HG03342 (cell line): ENCODE measurements at regions not wholly inside any gene's neighbourhood (a gene's known extent, or its start where the extent isn't known, plus 50 kb on each side); places are given as distances from the start of the nearest gene placed in this dataset.
"Not testable (repeated sequence)": the region's sequence is repeated elsewhere in the genome, so short reads cannot be mapped to it uniquely, and the experiment has no call there.

ENCODE experiments used
- ATAC-seq: cut with Tn5 transposase; IDR thresholded peaks from one replicate; pipeline ENCODE4 v1.9.1; 2021; ENCODE audit warnings: mild to moderate bottlenecking, moderate library complexity; ENCODE audit not compliant: unreplicated experiment

DNA sequence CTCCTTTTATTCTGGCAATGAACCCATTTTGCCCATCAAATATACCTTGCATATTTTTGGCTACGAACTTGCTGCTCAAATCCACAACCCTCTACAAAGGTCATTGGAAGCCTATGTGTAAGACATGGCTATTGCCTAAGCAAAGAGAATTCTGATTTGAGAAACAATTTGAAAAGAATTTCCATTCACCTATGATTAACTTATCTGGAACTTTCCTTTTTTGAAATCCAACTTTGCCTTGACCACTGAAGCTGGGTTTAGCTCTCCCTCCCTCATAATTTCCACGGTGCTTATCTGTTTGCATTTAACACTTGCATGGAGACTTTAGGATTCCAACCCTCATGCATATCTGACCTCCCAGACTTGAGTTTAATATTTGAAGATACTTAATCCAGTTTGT lies 1514.7 kb upstream of the SLC10A2 start:
- no peak for ATAC-seq

DNA sequence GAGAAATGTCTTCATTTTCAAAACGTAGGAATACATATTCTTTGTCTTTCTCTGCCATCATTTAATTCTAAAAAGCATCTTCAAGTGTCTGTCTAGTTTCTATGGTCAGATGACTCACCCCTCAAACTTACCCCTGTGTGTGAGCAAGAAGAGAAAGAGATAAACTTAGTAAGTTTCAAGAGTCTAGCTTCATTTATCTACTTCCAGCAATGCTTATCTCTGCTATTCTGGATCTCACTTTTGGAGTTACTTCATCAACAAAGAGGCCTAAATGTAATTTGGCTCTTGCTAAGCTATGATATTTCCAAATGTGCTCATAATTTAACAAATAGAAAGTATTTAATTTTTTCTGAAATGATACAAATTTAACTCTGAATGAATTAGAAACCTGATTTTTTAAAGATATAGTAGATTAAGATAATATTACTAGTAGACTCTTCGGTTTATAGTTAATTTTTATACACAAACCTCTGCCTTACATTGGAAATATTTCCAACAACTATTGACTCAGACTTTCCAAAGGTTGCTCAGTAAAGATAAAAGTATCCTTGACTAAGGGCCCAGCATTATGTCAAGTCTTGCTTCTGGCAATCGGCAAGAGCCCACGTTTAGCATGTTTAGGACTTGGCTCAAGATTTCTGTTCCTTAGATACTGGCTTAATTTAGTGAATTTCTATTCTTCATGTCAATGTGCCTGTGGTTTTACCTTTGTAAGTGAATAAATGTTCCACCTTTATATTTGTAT lies 1511.0 kb upstream of the SLC10A2 start:
- ATAC-seq = no peak

GRCh38 chr13:104571893-104572229 lies 1505.6 kb upstream of the SLC10A2 start:
- ATAC-seq = no peak

- ATAC-seq = no peak
Observed at GRCh38 chr13:104571161-104571892, 1505.1 kb upstream of the SLC10A2 start.

DNA sequence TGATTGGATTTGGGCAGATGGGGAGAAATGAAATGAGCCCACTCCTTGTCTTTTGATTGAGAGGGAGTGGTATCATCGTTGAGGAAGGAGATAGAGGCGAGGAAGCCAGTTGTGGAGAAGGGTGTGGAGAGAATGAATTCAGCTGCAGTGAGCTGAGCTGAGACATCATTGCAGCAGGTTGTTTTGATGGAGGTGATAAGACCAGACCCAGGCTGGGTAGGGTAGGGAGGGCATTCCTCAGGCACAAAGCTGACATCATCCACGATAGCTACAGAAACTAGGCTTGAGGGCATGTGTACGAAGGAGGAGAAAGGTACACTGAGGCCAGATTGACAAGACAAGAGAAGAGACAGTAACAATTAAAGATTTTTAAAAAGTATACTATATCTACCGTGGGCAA lies 1500.9 kb upstream of the SLC10A2 start:
- ATAC-seq = no peak

DNA sequence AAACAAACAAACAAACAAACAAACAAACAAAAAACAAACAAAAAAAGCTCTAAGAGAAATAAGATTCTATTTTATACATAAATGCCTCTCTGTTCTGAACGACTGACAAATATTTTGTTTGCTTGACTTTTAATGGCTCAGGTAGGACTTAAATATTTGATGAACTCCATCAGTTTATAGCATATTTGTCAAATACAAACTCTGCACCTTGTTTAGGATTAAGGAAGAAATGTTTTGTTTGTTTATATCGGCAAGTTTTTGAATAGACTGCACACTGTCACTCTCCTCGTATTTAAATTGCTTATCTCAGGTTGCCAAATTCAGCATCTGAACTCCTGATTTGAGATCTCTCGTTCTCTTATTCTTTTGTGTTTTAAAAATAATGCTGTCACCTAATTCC lies 1499.7 kb upstream of the SLC10A2 start:
- no peak for ATAC-seq

DNA sequence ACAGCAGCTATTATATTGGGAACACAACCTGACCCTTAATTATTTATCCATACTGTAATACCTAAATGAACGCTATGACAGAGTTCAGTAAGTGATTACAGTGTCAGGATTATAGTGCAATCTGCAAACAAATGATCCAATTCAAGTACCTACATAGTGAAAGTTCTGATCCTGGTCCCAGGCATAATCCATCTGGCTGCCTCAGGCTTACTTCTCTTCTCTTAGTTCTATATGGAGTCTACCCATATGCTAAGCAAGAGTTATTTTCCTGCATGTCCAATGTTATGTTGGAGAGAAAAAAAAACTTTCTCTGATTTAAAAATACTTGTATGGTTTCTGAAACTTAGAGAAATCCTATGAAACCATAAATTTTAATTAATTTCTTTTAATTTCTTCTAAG lies 1487.7 kb upstream of the SLC10A2 start:
- ATAC-seq = no peak

GRCh38 chr13:104553186-104553585 lies 1487.0 kb upstream of the SLC10A2 start:
- ATAC-seq = no peak

GRCh38 chr13:104534847-104535246 lies 1468.6 kb upstream of the SLC10A2 start:
- ATAC-seq = no peak

GRCh38 chr13:104532132-104532531 lies 1465.9 kb upstream of the SLC10A2 start:
- ATAC-seq = no peak

- ATAC-seq = no peak
Observed at GRCh38 chr13:104530741-104531140, 1464.5 kb upstream of the SLC10A2 start.

GRCh38 chr13:104526561-104526960 lies 1460.3 kb upstream of the SLC10A2 start:
- no peak for ATAC-seq

DNA sequence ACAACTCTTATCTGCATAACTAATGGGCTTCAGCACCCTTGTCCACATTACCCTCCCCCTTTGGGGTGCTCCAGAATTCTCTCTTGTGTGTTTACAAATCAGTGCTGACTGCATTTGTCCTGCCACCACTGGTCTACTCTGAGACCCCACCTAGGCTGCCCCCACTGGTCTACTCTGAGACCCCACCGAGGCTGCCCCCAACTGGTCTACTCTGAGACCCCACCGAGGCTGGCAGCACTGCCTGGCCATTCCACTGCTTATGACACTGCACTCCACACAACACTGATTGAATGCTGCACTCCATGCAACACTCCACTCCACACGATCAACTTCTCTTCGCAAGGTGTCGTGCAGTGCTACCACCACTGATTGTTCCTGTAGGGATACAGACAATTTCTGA lies 1459.2 kb upstream of the SLC10A2 start:
- ATAC-seq = no peak

- no peak for ATAC-seq
Observed at GRCh38 chr13:104522235-104523072, 1456.2 kb upstream of the SLC10A2 start.

GRCh38 chr13:104510422-104510821 lies 1444.2 kb upstream of the SLC10A2 start:
- ATAC-seq = no peak

DNA sequence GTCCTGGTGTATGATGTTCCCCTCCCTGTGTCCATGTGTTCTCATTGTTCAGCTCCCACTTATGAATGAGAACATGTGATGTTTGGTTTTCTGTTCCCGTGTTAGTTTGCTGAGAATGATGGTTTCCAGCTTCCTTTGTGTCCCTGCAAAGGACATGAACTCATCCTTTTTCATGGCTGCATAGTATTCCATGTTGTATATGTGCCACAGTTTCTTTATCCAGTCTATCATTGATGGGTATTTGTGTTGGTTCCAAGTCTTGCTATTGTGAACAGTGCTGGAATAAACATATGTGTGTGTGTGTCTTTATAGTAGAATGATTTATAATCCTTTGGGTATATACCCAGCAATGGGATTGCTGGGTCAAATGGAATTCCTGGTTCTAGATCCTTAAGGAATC lies 1427.3 kb upstream of the SLC10A2 start:
- ATAC-seq = not testable (repeated sequence)

DNA sequence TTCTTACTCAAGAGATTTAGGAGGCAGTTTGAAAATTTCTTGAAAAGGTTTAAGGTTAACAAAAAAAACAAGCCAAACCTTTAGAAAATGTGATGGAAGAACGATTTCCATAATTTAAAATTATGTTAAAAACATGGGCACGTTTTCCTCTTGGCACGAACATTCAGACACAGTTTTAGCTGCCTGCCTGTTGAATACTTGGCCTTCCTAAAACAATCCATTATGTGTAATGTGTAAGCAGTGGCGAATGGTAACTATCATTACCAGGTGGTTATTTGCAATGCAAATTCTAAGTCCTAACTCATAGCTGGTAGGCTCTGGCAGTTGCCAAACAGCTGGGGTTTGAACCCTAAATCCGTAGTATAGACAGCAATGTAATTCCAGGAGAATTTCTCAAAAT lies 1425.7 kb upstream of the SLC10A2 start:
- no peak for ATAC-seq

DNA sequence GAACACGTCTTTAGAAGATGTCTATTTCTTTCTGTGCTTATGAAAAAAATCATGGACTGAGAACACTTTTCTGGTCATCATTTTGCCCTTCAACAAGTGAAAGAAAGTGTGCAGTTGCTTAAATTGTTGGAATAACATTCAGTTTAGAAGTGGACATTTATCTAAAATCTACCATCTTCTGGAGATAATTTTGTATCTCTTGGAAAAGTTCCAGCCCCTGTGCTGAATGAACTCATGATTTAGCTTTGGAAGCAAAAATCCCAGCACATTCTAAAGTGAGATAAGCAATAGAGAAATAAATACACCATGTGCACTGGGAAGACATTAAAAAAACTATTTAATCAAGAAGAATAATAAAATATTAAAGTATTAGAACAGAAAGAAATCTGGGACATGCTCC lies 1420.8 kb upstream of the SLC10A2 start:
- ATAC-seq = no peak

DNA sequence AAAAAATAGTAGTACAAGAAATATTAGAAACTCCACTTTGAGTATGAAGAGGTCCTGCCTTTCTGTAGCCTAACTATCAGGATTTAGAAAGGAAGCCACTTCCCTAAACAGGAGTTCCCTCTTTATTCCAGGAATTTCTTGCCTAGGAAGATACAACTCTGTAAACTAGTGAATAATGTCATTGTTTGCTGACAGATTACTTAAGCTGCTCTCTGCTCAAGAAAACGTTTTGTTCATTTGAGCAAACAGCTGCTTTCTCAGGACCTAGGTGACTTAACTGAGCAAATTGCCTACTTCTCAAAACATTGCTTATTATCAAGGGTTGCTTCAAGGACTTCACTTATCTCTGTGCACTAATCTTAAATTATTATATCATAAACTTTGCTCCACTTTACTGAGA lies 1419.4 kb upstream of the SLC10A2 start:
- ATAC-seq = no peak

DNA sequence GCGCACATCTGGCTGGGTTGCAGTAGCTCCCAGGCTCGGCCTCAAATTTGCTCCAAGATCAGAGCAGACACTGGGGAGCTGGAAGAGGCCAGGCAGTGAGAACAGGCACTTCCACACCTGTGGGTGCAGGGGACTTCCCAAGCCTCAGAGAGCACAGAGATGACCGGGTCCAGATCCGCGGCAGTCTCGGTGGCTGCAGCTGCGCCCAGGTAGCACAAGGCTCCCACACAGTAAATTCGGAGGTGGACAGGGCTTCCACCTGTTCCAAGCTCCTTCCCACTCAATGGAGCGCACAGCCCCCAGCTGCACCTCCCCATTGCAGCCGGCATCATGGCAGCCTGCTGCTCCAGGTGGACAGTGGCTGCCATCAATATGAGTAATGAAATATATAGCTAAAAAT lies 1417.4 kb upstream of the SLC10A2 start:
- ATAC-seq = no peak

- ATAC-seq = no peak
Observed at GRCh38 chr13:104477261-104477660, 1411.0 kb upstream of the SLC10A2 start.

GRCh38 chr13:104473936-104474335 lies 1407.7 kb upstream of the SLC10A2 start:
- ATAC-seq = no peak
